ENCODE measurements at regions not wholly inside any gene's neighbourhood (a gene's known extent, or its start where the extent isn't known, plus 50 kb on each side); places are given as distances from the start of the nearest gene placed in this dataset.

GRCh38 chr13:99893567-99893966 lies 78.0 kb downstream of the ZIC5 start:
- H3K4me3 ChIP-seq (ENCODE audit: insufficient read depth, low read depth, low read length): no peak overlapping the region
- peaks cover 49% of the 10 kb centered on the region for H3K27me3 ChIP-seq (ENCODE audit: control insufficient read depth, insufficient read depth, low read length, poor library complexity, severe bottlenecking)
- H3K27ac ChIP-seq (ENCODE audit: insufficient read depth, low read depth, low read length, poor library complexity, severe bottlenecking): no peak overlapping the region
- H3K36me3 ChIP-seq (ENCODE audit: control insufficient read depth, insufficient read depth, low read length): no peaks in the 10 kb centered on the region
- 85 to 91% methylated on average over 9 of the region's 9 CpGs for WGBS, 2 experiments
- peaks cover 32% of the 10 kb centered on the region for H3K4me1 ChIP-seq (ENCODE audit: control insufficient read depth, insufficient read depth, low read length)
- no peaks in the 10 kb centered on the region for H3K9me3 ChIP-seq (ENCODE audit: control insufficient read depth, low read length)

GRCh38 chr13:99892866-99893504 lies 78.6 kb downstream of the ZIC5 start:
- H3K9me3 ChIP-seq (ENCODE audit: control insufficient read depth, low read length): no peaks in the 10 kb centered on the region
- no peak overlapping the region for H3K4me3 ChIP-seq (ENCODE audit: insufficient read depth, low read depth, low read length)
- no peaks in the 10 kb centered on the region for H3K36me3 ChIP-seq (ENCODE audit: control insufficient read depth, insufficient read depth, low read length)
- peaks cover 49% of the 10 kb centered on the region for H3K27me3 ChIP-seq (ENCODE audit: control insufficient read depth, insufficient read depth, low read length, poor library complexity, severe bottlenecking)
- WGBS, 2 experiments: 79 to 81% methylated on average over 17 of the region's 17 CpGs
- no peak overlapping the region for H3K27ac ChIP-seq (ENCODE audit: insufficient read depth, low read depth, low read length, poor library complexity, severe bottlenecking)
- H3K4me1 ChIP-seq (ENCODE audit: control insufficient read depth, insufficient read depth, low read length): peaks cover 26% of the 10 kb centered on the region

DNA sequence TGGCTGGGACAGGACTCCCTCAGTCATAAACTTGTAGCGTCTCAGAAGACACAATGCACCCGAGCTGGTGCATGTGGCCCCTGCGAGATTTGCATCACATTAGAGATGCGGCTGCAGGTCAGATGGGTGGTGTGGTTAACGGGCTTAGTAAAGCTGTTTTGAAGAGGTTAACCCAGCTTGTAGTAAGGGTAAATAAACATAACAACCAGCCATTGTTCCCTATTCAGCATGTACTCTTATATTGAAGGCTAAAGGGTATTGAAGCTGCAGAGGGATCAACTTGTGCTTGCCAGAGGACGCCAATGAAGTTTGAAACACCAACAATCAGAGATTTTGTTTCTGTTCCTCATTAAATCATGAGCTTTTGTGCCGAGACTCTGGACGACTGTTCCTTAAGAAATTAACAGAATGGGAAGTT lies 79.4 kb downstream of the ZIC5 start:
- WGBS, 2 experiments: 1 to 2% methylated on average over 7 to 8 of the region's 8 CpGs
- H3K4me3 ChIP-seq (ENCODE audit: insufficient read depth, low read depth, low read length): no peak overlapping the region
- no peaks in the 10 kb centered on the region for H3K9me3 ChIP-seq (ENCODE audit: control insufficient read depth, low read length)
- H3K4me1 ChIP-seq (ENCODE audit: control insufficient read depth, insufficient read depth, low read length): peaks cover 24% of the 10 kb centered on the region
- H3K27ac ChIP-seq (ENCODE audit: insufficient read depth, low read depth, low read length, poor library complexity, severe bottlenecking): no peak overlapping the region
- no peaks in the 10 kb centered on the region for H3K36me3 ChIP-seq (ENCODE audit: control insufficient read depth, insufficient read depth, low read length)
- peaks cover 49% of the 10 kb centered on the region for H3K27me3 ChIP-seq (ENCODE audit: control insufficient read depth, insufficient read depth, low read length, poor library complexity, severe bottlenecking)

GRCh38 chr13:99886706-99887105 lies 84.9 kb downstream of the ZIC5 start:
- Histone ChIP-seq H3K36me3 (ENCODE audit: control insufficient read depth, insufficient read depth, low read length) (no peaks in the 10 kb centered on the region), H3K4me1 (ENCODE audit: control insufficient read depth, insufficient read depth, low read length) (peaks cover 4% of the 10 kb centered on the region), H3K27ac (ENCODE audit: insufficient read depth, low read depth, low read length, poor library complexity, severe bottlenecking) (no peak overlapping the region), H3K27me3 (ENCODE audit: control insufficient read depth, insufficient read depth, low read length, poor library complexity, severe bottlenecking) (peaks cover 11% of the 10 kb centered on the region), H3K4me3 (ENCODE audit: insufficient read depth, low read depth, low read length) (no peak overlapping the region), H3K9me3 (ENCODE audit: control insufficient read depth, low read length) (no peaks in the 10 kb centered on the region)
- 93 to 97% methylated on average over 4 of the region's 4 CpGs for WGBS, 2 experiments

DNA sequence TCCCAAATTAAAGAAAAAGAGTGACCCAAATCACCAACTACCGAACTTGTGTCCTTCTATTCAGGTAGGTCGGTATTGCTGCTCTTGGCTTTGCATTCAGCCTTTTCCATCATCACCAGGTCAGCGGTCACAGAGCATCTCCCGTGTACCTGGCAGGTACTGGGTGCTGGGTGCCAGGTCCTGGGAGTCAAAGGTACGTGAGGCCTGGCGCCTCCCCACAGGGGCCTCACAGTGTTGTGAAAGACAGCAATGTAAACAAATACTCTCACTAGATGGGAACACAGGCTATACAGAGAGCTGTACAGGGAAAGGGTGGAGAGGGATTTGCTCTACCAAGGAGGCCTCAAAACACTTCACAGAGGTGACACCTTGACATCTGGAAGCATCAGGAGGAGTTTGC lies 86.7 kb downstream of the ZIC5 start:
- no peaks in the 10 kb centered on the region for H3K4me1 ChIP-seq (ENCODE audit: control insufficient read depth, insufficient read depth, low read length)
- H3K27ac ChIP-seq (ENCODE audit: insufficient read depth, low read depth, low read length, poor library complexity, severe bottlenecking): no peak overlapping the region
- WGBS, 2 experiments: 77 to 80% methylated on average over 6 of the region's 6 CpGs
- no peaks in the 10 kb centered on the region for H3K27me3 ChIP-seq (ENCODE audit: control insufficient read depth, insufficient read depth, low read length, poor library complexity, severe bottlenecking)
- no peak overlapping the region for H3K4me3 ChIP-seq (ENCODE audit: insufficient read depth, low read depth, low read length)
- no peaks in the 10 kb centered on the region for H3K36me3 ChIP-seq (ENCODE audit: control insufficient read depth, insufficient read depth, low read length)
- H3K9me3 ChIP-seq (ENCODE audit: control insufficient read depth, low read length): no peaks in the 10 kb centered on the region

DNA sequence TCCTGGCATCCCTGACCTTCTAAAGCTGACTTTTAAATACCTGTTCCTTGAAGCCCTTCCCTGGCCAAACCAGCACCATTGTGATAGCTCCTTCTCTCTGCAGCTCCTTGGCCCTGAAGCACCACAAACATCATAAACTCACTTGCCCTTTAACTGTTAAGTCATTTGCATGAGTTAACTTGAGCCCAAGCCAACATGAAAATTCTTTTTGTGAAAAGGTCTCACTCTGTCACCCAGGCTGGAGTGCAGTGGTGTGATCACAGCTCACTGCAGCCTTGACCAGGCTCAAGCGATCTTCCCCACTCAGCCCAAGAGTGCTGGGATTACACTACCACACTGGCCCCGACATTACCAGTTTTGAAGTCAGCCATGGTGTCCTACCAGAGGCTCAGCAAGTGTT lies 87.8 kb downstream of the ZIC5 start:
- no peaks in the 10 kb centered on the region for H3K36me3 ChIP-seq (ENCODE audit: control insufficient read depth, insufficient read depth, low read length)
- H3K27me3 ChIP-seq (ENCODE audit: control insufficient read depth, insufficient read depth, low read length, poor library complexity, severe bottlenecking): no peaks in the 10 kb centered on the region
- H3K9me3 ChIP-seq (ENCODE audit: control insufficient read depth, low read length): no peaks in the 10 kb centered on the region
- peaks cover 2% of the 10 kb centered on the region for H3K4me1 ChIP-seq (ENCODE audit: control insufficient read depth, insufficient read depth, low read length)
- H3K4me3 ChIP-seq (ENCODE audit: insufficient read depth, low read depth, low read length): no peak overlapping the region
- no peak overlapping the region for H3K27ac ChIP-seq (ENCODE audit: insufficient read depth, low read depth, low read length, poor library complexity, severe bottlenecking)
- 93 to 95% methylated on average over 2 of the region's 2 CpGs for WGBS, 2 experiments

DNA sequence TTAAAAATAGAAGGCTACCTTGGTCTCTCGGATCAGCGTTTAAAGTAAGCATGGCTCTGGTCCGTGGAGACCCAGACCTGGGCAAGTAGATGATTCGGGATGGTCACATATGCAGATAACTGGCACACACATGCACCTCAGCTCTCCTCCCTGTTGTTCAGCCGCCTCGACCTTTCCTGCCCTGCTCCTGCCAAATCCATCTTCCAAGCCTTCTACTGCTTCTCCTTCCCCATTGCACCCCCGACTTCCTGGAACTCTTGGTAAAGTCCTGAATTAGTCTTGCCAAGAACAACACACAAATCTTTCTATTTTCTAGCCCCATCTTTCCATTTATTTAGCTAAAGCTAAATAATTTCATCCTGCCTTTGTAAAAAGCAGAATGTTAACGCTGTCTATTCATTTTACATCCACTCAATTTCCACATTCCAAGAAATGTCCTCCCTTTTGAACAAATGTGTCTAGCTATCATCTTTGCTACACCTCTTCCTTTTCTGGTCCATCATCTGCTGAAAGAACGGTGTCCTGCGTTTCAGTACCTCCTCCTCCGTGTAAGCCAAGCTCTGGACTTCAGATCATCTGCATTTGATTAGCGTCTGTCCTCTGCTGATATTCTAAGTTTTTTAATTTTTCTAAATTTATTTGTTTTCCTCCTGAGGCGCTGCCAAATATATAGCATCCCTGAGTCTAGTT lies 92.5 kb downstream of the ZIC5 start:
- WGBS, 2 experiments: 86 to 87% methylated on average over 12 to 13 of the region's 13 CpGs
- no peaks in the 10 kb centered on the region for H3K36me3 ChIP-seq (ENCODE audit: control insufficient read depth, insufficient read depth, low read length)
- H3K9me3 ChIP-seq (ENCODE audit: control insufficient read depth, low read length): no peaks in the 10 kb centered on the region
- H3K27me3 ChIP-seq (ENCODE audit: control insufficient read depth, insufficient read depth, low read length, poor library complexity, severe bottlenecking): no peaks in the 10 kb centered on the region
- H3K4me3 ChIP-seq (ENCODE audit: insufficient read depth, low read depth, low read length): no peak overlapping the region
- H3K4me1 ChIP-seq (ENCODE audit: control insufficient read depth, insufficient read depth, low read length): peaks cover 2% of the 10 kb centered on the region
- no peak overlapping the region for H3K27ac ChIP-seq (ENCODE audit: insufficient read depth, low read depth, low read length, poor library complexity, severe bottlenecking)

DNA sequence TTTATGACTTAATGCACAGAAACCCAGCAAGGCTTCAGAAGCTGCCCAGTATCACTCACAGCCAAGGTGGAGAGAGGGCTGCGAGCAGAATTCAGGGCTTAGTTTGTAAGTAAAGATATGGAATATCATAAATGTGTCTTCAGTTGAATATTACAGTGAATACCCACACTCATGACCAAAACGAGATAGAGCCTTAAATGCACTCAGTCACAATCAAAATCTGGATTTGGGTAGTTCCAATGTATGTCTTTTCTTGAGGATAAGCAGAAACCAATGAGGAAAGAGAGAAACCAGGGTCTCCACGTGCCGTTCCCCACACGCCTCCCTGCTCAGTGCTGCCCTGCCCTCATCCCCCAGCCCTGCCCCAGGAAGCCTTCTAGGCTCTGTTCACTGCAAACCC lies 94.9 kb downstream of the ZIC5 start:
- Histone ChIP-seq H3K27me3 (ENCODE audit: control insufficient read depth, insufficient read depth, low read length, poor library complexity, severe bottlenecking) (no peaks in the 10 kb centered on the region), H3K9me3 (ENCODE audit: control insufficient read depth, low read length) (no peaks in the 10 kb centered on the region), H3K27ac (ENCODE audit: insufficient read depth, low read depth, low read length, poor library complexity, severe bottlenecking) (no peak overlapping the region), H3K4me3 (ENCODE audit: insufficient read depth, low read depth, low read length) (no peak overlapping the region), H3K4me1 (ENCODE audit: control insufficient read depth, insufficient read depth, low read length) (peaks cover 2% of the 10 kb centered on the region), H3K36me3 (ENCODE audit: control insufficient read depth, insufficient read depth, low read length) (no peaks in the 10 kb centered on the region)
- WGBS, 2 experiments: 90 to 91% methylated on average over 5 of the region's 5 CpGs

DNA sequence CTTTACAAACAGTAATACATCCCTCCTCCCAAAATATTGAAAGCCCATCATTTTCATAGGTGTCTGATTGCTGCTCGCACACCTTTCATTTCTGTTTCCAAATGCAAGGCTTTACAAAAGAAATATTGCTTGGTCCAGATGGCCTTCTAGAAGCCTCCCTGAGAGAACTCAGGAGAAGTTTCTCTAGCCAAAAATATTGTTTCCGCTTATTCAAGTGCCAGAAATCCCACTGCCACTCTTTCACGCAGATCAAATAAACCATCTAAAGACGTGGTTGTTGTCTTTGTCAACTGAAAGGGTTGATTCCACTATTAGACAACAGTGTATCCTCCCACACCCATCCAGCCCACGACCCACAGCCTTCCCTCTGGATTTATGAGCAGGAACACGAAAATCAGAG lies 96.2 kb downstream of the ZIC5 start:
- H3K27me3 ChIP-seq (ENCODE audit: control insufficient read depth, insufficient read depth, low read length, poor library complexity, severe bottlenecking): no peaks in the 10 kb centered on the region
- H3K9me3 ChIP-seq (ENCODE audit: control insufficient read depth, low read length): no peaks in the 10 kb centered on the region
- H3K27ac ChIP-seq (ENCODE audit: insufficient read depth, low read depth, low read length, poor library complexity, severe bottlenecking): no peak overlapping the region
- peaks cover 12% of the 10 kb centered on the region for H3K4me1 ChIP-seq (ENCODE audit: control insufficient read depth, insufficient read depth, low read length)
- H3K4me3 ChIP-seq (ENCODE audit: insufficient read depth, low read depth, low read length): no peak overlapping the region
- H3K36me3 ChIP-seq (ENCODE audit: control insufficient read depth, insufficient read depth, low read length): no peaks in the 10 kb centered on the region
- WGBS, 2 experiments: 90 to 95% methylated on average over 5 to 6 of the region's 6 CpGs

GRCh38 chr13:99873832-99874430 lies 97.6 kb downstream of the ZIC5 start:
- Histone ChIP-seq H3K4me3 (ENCODE audit: insufficient read depth, low read depth, low read length) (no peak overlapping the region), H3K36me3 (ENCODE audit: control insufficient read depth, insufficient read depth, low read length) (no peaks in the 10 kb centered on the region), H3K27ac (ENCODE audit: insufficient read depth, low read depth, low read length, poor library complexity, severe bottlenecking) (no peak overlapping the region), H3K4me1 (ENCODE audit: control insufficient read depth, insufficient read depth, low read length) (peaks cover 14% of the 10 kb centered on the region), H3K27me3 (ENCODE audit: control insufficient read depth, insufficient read depth, low read length, poor library complexity, severe bottlenecking) (no peaks in the 10 kb centered on the region), H3K9me3 (ENCODE audit: control insufficient read depth, low read length) (no peaks in the 10 kb centered on the region)
- 97 to 100% methylated on average over 2 of the region's 3 CpGs for WGBS, 2 experiments

Measured in ectodermal cell (in vitro differentiated cells).